ENCODE measurements at regions not wholly inside any gene's neighbourhood (a gene's known extent, or its start where the extent isn't known, plus 50 kb on each side); places are given as distances from the start of the nearest gene placed in this dataset.

DNA sequence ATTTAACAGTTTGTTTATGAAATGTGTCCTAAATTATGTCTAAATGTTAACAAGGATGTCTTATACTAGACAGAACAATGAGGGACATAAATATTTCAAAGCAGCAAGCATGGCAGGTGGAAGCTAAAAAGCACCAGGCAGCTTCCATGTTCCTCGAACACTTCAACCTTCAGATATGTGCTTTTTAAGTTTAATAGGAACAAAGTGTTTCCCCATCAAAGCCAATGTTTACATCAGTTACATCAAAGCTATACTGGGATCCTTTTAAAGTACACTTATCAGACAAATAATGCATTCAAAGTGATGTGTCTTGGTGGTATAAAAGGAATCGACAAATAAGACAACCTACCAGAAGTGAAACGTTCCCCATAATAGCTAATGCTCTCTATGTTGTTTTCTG, 2841.1 kb upstream of the PCDH20 start:
- Histone ChIP-seq H3K9me3 (no peaks in the 10 kb centered on the region), H3K27ac (no peak overlapping the region), H3K4me1 (no peaks in the 10 kb centered on the region), H3K4me3 (no peak overlapping the region), H3K36me3 (ENCODE audit: insufficient read depth in 1 of 2, low read depth in 1 of 2) (no peaks in the 10 kb centered on the region), H3K27me3 (ENCODE audit: insufficient read depth in 3 of 3, low read length in 2 of 3) (no peaks in the 10 kb centered on the region)
- intact Hi-C loops (cut with DNase I) = no loop called here
- no peak for TF ChIP-seq CTCF (IDR thresholded peaks at IDR 0.05)
- no peak for ATAC-seq
- DNase-seq = no peak
- 76 to 84% (median 82%) methylated on average over 3 of the region's 3 CpGs for WGBS, 3 donors

DNA sequence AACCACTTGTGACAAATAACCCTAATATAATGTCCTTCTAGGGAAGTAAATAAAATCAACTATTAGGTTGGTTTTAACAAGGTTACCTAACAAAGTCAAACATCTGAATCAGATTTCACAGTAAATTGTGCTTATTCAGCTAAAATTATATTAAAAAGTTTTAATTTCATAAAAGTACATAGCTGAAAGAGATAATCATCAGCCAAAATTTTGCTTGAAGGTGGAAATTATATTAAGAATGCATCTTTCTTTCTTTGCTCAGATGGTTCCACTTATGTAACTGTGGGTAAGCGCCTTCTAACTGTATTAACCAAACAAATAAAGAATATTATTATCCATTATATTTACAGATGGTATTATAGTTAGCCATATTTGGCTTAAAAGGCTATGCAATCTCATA, 2840.3 kb upstream of the PCDH20 start:
- intact Hi-C loops (cut with DNase I) = no loop called here
- DNase-seq = no peak
- Histone ChIP-seq H3K9me3 (no peaks in the 10 kb centered on the region), H3K27ac (no peak overlapping the region), H3K36me3 (ENCODE audit: insufficient read depth in 1 of 2, low read depth in 1 of 2) (no peaks in the 10 kb centered on the region), H3K4me3 (no peak overlapping the region), H3K27me3 (ENCODE audit: insufficient read depth in 3 of 3, low read length in 2 of 3) (no peaks in the 10 kb centered on the region), H3K4me1 (no peaks in the 10 kb centered on the region)
- no peak for ATAC-seq
- no peak for TF ChIP-seq CTCF (IDR thresholded peaks at IDR 0.05)
- WGBS, 3 donors = 93 to 100% (median 96%) methylated on average over 1 of the region's 1 CpG

DNA sequence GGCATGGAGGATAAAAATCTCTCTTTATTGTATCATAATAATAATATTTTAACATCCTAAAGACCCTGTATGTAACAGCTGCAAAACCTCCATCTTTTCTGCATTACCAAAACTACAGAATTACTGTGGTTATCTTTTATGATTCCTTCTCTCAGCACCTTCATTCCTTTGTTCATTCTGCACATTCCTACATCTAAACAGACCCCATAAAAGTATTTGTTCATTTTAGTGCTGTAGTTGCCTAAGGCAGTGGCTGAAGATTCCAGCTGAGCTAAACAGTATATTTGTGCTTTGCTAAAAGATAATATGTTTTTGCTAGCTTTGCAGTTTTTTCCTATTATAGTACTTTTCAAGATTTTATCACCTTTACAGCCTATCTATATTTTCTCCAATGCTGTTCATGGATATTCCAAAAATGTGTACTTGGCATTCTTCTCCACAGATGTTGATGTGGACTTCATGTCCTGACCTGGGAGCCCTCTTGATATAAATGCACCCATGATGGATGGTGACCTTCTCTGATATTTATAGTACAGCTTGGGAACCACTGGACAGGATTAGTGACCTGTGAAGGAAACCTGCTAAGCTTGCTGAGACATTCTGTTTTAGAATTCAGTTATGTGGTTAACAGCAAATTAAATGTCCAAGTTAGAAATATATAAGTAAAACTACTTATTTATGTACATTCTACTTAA, 2832.9 kb upstream of the PCDH20 start:
- no peak for TF ChIP-seq CTCF (IDR thresholded peaks at IDR 0.05)
- Histone ChIP-seq H3K27ac (no peak overlapping the region), H3K9me3 (no peaks in the 10 kb centered on the region), H3K4me3 (no peak overlapping the region), H3K27me3 (ENCODE audit: insufficient read depth in 3 of 3, low read length in 2 of 3) (no peaks in the 10 kb centered on the region), H3K36me3 (ENCODE audit: insufficient read depth in 1 of 2, low read depth in 1 of 2) (no peaks in the 10 kb centered on the region), H3K4me1 (no peaks in the 10 kb centered on the region)
- intact Hi-C loops (cut with DNase I) = no loop called here
- DNase-seq (no peak), ATAC-seq (no peak)

- no peak for TF ChIP-seq CTCF (IDR thresholded peaks at IDR 0.05)
- Histone ChIP-seq H3K9me3 (no peaks in the 10 kb centered on the region), H3K36me3 (ENCODE audit: insufficient read depth in 1 of 2, low read depth in 1 of 2) (no peaks in the 10 kb centered on the region), H3K4me1 (no peaks in the 10 kb centered on the region), H3K27me3 (ENCODE audit: insufficient read depth in 3 of 3, low read length in 2 of 3) (no peaks in the 10 kb centered on the region), H3K27ac (no peak overlapping the region), H3K4me3 (no peak overlapping the region)
- intact Hi-C loops (cut with DNase I) = no loop called here
- ATAC-seq (no peak), DNase-seq (no peak)
- 24 to 43% (median 25%) methylated on average over 2 of the region's 2 CpGs for whole genome bisulfite sequencing, 3 donors
These were observed 2823.7 kb upstream of the PCDH20 start for GRCh38 chr13:64239372-64239771.

DNA sequence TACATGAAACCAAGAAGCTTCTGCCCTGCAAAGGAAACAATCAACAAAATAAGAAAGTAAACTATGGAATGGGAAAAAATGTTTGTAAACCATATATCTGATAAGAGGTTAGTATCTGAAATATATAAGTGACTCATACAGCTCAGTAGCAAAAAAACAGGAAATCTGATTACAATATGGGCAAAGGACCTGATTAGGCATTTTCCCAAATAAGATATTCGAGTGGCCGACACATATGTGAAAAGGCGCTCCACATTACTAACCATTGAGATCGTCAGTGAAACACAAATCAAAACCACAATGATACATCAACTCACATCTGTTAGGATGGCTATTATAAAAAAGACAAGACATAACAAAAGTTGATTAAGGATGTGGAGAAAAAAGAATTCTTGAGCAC, 2818.6 kb upstream of the PCDH20 start:
- TF ChIP-seq CTCF (IDR thresholded peaks at IDR 0.05) = no peak
- H3K4me1 ChIP-seq = no peaks in the 10 kb centered on the region
- no peak overlapping the region for H3K4me3 ChIP-seq
- no peak overlapping the region for H3K27ac ChIP-seq
- ATAC-seq (no peak), DNase-seq (no peak)
- H3K9me3 ChIP-seq = no peaks in the 10 kb centered on the region
- WGBS, 3 donors = 89 to 91% (median 90%) methylated on average over 4 of the region's 4 CpGs
- H3K36me3 ChIP-seq (ENCODE audit: insufficient read depth in 1 of 2, low read depth in 1 of 2) = no peaks in the 10 kb centered on the region
- no peaks in the 10 kb centered on the region for H3K27me3 ChIP-seq (ENCODE audit: insufficient read depth in 3 of 3, low read length in 2 of 3)
- intact Hi-C loops (cut with DNase I) = no loop called here

All from psoas muscle (tissue), 7 donors.